ENCODE measurements at regions not wholly inside any gene's neighbourhood (a gene's known extent, or its start where the extent isn't known, plus 50 kb on each side); places are given as distances from the start of the nearest gene placed in this dataset.

GRCh38 chr4:171448358-171448757 is 364.8 kb upstream of the GALNTL6 start:
- Histone ChIP-seq H3K9ac (replicated peaks in 1 of 4; ENCODE audit: extremely low read depth in 1 of 4, low read depth in 3 of 4, low read length in 3 of 4) (no peak overlapping the region), H2AFZ (ENCODE audit: low read length) (no peak overlapping the region), H4K20me1 (replicated peaks in 1 of 2; ENCODE audit: control insufficient read depth in 1 of 2, insufficient read depth in 2 of 2, low read length in 2 of 2) (no peaks in the 10 kb centered on the region), H2AK5ac (ENCODE audit: low read depth, low read length) (no peak overlapping the region), H2BK20ac (ENCODE audit: low read length) (no peak overlapping the region), H3K79me2 (ENCODE audit: control insufficient read depth in 1 of 2, insufficient read depth in 2 of 2, low read length in 2 of 2) (no peaks in the 10 kb centered on the region), H3K14ac (ENCODE audit: insufficient read length) (no peak overlapping the region), H3K23me2 (ENCODE audit: low read depth, low read length) (no peaks in the 10 kb centered on the region), H3K9me3 (ENCODE audit: insufficient read depth in 2 of 2, low read depth in 1 of 2, low read length in 1 of 2) (no peaks in the 10 kb centered on the region), H3K18ac (ENCODE audit: extremely low read depth, low read length) (no peak overlapping the region), H2BK5ac (ENCODE audit: low read depth, low read length) (no peak overlapping the region), H3K79me1 (ENCODE audit: low read depth, low read length) (no peaks in the 10 kb centered on the region), H3K36me3 (ENCODE audit: control insufficient read depth in 2 of 4, insufficient read depth in 4 of 4, low read length in 3 of 4) (no peaks in the 10 kb centered on the region), H4K5ac (ENCODE audit: insufficient read length, low read depth, low read length) (no peak overlapping the region), H2BK12ac (ENCODE audit: low read depth, low read length) (no peak overlapping the region), H4K91ac (replicated peaks; ENCODE audit: insufficient read length, low read length) (no peak overlapping the region), H3K27ac (ENCODE audit: low read depth, low read length) (no peak overlapping the region), H3K27me3 (replicated peaks in 1 of 4; ENCODE audit: control insufficient read depth in 3 of 4, extremely low read depth in 1 of 4, insufficient read depth in 3 of 4, low read length in 3 of 4) (no peaks in the 10 kb centered on the region), H3K4ac (replicated peaks; ENCODE audit: insufficient read length, low read depth, low read length) (no peak overlapping the region), H3K4me2 (ENCODE audit: insufficient read depth in 1 of 2, low read depth in 2 of 2, low read length in 2 of 2) (no peak overlapping the region), H2BK120ac (replicated peaks; ENCODE audit: low read depth, low read length) (no peak overlapping the region), H3K4me1 (replicated peaks in 1 of 4; ENCODE audit: control insufficient read depth in 3 of 4, insufficient read depth in 4 of 4, low read length in 3 of 4) (no peaks in the 10 kb centered on the region), H2BK15ac (ENCODE audit: low read length) (no peak overlapping the region), H3K4me3 (ENCODE audit: extremely low read depth in 1 of 4, insufficient read depth in 2 of 4, low read depth in 3 of 4, low read length in 4 of 4) (no peak overlapping the region), H4K8ac (ENCODE audit: extremely low read depth, insufficient read depth, low read length) (no peak overlapping the region), H3K23ac (ENCODE audit: insufficient read length) (no peak overlapping the region), H3K56ac (replicated peaks; ENCODE audit: insufficient read length, low read depth, low read length) (no peak overlapping the region)
- DNase-seq (ENCODE audit: low read depth in 1 of 2, low spot score in 2 of 2) (no peak), FAIRE-seq (no peak)
- ChIA-PET POLR2A (ENCODE audit: partially characterized antibody) (no interaction called here), CTCF (ENCODE audit: partially characterized antibody) (interaction anchor here (0.6 kb wide), 1 partner anchor 1853 kb away, joined by 3 read pairs; no protein-coding TSS in a partner anchor)
- 89% methylated on average over 2 of the region's 2 CpGs; no CpG with 5 or more reads in 1 of the 2 experiments for WGBS, 2 experiments (ENCODE audit: extremely low coverage in 1 of 2, insufficient coverage in 1 of 2, insufficient read length in 1 of 2, insufficient replicate concordance in 2 of 2, low coverage in 1 of 2, low lambda C conversion rate in 2 of 2, missing lambda C conversion rate in 1 of 2)
- TF ChIP-seq GTF2F1 (IDR thresholded peaks at IDR 0.05; ENCODE audit: borderline replicate concordance, low read depth, low read length) (no peak), SUZ12 (IDR thresholded peaks at IDR 0.05; ENCODE audit: low read length) (no peak), EGR1 (IDR thresholded peaks at IDR 0.05; ENCODE audit: borderline replicate concordance, low read depth, low read length) (no peak), POLR2AphosphoS5 (IDR thresholded peaks at IDR 0.05; ENCODE audit: low read depth, low read length) (no peak), GABPA (IDR thresholded peaks at IDR 0.05; ENCODE audit: borderline replicate concordance, insufficient read depth, low read length) (no peak), TCF12 (IDR thresholded peaks at IDR 0.05; ENCODE audit: low read depth, low read length) (no peak), NRF1 (IDR thresholded peaks at IDR 0.05; ENCODE audit: low read depth, low read length) (no peak)
